GOT3 (cell line): ENCODE measurements at regions not wholly inside any gene's neighbourhood (a gene's known extent, or its start where the extent isn't known, plus 50 kb on each side); places are given as distances from the start of the nearest gene placed in this dataset.

ENCODE experiments used
- DNase-seq: peaks from one replicate; lab custom pipeline; 2025; ENCODE audit warnings: mixed read lengths; lab: John Stamatoyannopoulos, UW

DNA sequence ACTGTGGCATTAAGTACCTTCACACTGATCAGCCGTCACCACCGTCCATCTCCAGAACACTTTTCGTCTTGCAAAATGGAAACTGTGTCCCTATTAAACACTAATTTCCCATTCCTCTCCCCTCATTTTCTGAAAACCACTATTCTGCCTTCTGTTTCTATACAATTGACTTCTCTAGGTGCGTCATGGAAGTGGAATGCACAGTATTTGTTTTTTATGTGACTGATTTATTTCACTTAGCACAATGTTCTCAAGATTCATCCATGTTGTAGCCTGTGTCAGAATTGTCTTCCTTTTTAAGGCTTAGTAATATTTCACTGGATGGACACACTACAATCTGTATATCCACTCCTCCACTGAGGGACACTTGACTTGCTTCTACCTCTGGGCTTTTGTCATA lies 53.8 kb upstream of the PDE10A start:
- DNase-seq: no peak

DNA sequence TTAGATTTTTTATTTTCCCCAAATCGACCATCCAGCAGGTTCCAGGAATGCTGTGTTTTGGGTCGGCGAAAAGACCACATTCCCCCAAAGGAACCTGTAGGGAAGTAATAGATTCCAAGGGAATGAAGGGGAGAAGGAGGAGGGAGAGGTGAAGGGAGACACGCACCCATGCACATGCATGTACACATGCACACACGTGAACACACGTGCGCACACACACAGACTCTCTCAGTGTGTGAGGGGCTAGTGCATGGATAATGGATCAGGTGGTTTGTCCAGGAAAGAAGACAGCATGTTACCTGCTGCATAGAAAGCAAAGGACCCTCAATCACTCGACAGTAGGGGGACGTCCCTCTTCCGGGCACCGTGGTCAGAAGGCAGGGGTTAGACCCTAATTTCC lies 52.4 kb upstream of the PDE10A start:
- no peak for DNase-seq

DNA sequence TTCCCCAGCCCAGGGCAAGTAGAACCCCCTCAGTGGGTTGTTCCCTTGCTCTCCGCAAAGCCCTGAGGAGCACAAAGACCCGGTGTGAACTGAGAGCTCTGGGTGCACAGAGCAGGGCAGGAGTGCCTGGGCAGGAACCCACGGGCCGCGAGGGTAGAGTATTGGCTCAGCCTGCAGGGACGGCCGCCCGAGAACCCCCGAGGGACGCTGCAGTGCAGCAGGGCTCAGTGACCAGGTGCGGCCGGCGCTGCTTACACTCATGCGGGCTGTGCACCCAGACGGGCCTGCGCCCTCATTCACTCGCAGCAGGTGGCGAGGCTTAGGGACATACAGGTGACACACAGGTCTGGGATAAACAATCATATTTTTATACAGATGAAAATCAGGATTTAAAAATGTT lies 51.9 kb upstream of the PDE10A start:
- DNase-seq: no peak

DNA sequence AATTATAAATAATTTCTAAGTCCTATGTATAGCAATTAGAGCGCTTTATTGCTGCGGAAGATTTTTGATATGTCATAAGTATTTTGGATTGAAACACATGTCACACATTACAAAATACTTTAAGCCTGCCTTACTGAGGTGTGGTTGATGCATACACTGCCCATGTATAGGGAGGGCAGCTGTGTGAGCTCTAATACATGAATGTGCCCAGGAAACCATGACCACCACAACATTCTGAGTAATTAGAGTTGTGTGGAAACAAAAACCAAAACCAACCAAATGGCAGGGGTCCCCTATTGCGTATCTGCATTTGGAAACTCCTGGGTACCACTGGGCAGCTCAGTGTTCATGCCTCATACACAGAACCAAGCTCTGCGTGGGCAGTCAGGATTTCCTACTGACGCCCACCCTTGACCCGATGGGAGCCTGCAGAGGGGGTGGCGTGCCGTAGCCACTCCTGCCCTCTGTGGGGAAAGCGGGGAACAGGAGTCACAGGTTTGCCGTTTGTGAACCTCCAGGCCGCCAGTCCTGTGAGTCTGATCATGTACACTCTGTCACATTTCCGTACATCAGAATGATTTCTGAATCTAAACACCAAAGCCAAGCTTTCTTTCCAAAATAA lies 50.9 kb upstream of the PDE10A start:
- DNase-seq: no peak
